ENCODE measurements at regions not wholly inside any gene's neighbourhood (a gene's known extent, or its start where the extent isn't known, plus 50 kb on each side); places are given as distances from the start of the nearest gene placed in this dataset.
"Not testable (repeated sequence)": the region's sequence is repeated elsewhere in the genome, so short reads cannot be mapped to it uniquely, and the experiment has no call there.

DNA sequence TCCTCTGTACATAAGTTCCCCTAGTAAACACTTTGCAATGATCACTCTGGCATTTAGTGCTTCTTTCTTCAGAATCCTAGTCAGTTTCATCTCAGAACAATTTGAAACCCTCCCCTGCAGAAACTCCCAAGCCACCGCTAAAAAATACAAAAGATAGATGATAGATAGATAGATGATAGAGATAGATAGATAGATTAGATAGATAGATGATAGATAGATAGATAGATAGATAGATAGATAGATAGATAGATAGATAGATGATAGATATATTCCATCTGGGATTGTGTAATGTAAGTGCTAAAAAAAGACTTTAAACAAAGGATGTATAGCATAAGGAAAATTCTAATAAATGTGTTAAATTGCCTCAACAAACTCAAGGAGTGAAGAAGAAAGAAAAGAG lies 212.6 kb upstream of the POGK start:
- DNase-seq (ENCODE audit: low read depth), result no peak

DNA sequence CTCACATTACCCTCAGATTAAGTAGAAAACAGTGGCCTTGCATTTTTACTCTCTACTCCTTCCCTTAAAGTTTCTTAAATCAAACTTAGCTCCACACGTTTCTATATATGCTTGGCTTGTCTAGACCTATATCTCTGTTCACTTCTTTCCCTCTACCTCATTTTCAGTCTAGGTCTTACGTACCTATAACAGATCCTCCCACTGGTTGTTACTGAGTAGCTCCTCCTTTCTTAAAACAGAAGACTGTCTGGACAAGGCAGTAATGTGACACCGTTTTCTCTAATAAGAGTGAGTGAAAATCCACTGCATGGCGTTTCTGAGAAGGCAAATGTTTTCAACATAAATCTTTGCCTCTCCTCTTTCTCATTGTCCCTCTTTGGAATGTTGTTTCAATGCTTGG lies 211.7 kb upstream of the POGK start:
- no peak for DNase-seq (ENCODE audit: low read depth)

DNA sequence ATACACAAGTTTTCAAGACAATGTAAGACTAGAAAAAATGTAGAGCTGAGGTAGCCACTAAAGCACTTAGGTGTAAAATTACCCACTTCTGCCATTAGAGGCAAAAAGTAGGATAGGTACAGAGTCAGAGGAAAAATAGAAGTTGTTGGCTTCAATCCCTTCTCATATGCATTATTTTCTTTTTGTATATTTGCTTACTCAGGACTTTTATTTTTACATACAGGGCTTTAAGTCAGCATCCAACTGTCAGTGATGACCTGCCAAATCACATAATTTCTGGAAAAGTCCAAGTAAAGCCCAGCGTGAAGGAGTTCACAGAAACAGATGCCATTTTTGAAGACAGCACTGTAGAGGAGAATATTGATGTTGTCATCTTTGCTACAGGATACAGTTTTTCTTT lies 211.0 kb upstream of the POGK start:
- DNase-seq (ENCODE audit: low read depth), result no peak

DNA sequence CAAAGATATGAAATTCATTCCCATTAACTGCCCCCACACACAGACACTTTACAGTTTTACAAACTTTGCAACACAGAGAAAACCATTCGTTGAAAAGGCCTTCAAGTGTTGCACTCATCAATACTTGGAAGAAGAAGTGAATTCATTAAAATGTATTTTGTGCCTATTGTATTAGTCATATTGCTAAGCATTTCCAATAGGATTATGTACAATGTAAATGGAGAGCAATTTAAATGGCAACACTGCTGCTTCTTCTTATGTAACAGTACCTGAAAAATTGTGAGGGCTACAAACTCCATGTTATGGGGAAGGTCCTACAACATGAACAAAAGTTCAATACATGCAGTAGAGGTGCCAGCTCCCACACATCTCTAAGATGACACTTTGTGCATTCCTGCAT lies 209.3 kb upstream of the POGK start:
- DNase-seq (ENCODE audit: low read depth), result no peak

DNA sequence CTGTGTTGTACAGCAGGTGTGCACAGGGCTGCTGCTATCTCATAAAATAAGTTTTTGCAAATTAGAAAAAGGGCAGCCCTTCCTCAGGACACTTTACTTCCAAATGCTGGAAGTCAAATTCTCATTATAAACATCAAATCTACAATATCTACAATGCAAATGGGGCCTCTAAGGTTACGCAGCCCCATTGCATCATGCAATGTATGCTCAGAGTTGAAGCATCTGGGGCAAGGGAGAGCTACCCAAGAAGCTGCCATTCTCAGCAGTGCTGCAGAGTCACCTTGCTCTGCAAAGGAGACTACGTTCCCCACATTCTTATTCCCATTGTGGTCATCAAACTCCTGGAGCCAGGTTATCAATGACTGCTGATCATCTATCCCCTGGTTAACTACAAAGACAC lies 208.9 kb upstream of the POGK start:
- DNase-seq (ENCODE audit: low read depth), result no peak

DNA sequence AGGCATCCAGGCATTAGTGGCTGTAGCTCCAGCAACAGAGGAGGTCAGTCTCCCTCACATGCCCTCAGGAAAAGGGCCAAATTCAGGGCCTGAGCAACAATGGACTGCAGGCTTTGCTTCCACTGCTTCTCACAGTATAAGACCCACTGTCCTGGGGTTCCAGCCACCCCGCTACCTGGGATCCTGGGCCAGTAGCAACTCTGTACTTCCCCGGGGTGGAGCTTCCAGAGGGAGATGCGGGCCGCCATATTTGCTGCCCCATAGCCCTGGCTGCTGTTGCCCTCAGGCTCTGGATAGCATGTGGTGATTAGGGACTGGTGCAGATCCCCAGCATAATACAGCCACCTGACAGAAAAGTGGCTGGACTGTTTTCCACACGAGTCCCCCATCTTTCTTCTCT lies 201.1 kb upstream of the POGK start:
- no peak for DNase-seq (ENCODE audit: low read depth)

DNA sequence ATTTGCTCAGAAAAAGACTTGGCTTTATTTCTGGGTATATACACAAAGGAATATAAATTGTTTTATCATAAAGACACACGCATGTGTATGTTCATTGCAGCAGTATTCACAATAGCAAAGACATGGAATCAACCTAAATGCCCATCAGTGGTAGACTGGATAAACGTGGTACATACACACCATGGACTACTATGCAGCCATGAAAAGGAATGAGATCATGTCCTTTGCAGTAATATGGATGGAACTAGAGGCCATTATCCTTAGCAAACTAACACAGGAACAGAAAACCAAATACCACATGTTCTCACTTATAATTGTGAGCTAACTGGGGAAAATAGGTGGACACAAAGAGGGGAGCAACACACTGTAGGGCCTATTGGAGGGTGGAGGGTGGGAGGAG lies 182.0 kb upstream of the POGK start:
- DNase-seq (ENCODE audit: low read depth), result not testable (repeated sequence)

DNA sequence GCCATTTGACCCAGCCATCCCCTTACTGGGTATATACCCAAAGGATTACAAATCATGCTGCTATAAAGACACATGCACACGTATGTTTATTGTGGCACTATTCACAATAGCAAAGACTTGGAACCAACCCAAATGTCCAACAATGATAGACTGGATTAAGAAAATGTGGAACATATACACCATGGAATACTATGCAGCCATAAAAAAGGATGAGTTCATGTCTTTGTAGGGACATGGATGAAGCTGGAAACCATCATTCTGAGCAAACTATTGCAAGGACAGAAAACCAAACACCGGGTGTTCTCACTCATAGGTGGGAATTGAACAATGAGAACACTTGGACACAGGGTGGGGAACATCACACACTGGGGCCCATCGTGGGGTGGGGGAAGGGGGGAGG lies 172.5 kb upstream of the POGK start:
- not testable (repeated sequence) for DNase-seq (ENCODE audit: low read depth)

DNA sequence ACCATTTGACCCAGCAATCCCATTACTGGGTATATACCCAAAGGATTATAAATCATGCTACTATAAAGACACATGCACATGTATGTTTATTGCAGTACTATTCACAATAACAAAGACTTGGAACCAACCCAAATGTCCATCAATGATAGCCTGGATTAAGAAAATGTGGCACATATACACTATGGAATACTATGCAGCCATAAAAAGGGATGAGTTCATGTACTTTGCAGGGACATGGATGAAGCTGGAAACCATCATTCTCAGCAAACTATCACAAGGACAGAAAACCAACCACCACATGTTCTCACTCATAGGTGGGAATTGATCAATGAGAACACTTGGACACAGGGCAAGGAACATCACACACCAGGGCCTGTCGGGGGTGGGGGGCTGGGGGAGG lies 171.7 kb upstream of the POGK start:
- not testable (repeated sequence) for DNase-seq (ENCODE audit: low read depth)

DNA sequence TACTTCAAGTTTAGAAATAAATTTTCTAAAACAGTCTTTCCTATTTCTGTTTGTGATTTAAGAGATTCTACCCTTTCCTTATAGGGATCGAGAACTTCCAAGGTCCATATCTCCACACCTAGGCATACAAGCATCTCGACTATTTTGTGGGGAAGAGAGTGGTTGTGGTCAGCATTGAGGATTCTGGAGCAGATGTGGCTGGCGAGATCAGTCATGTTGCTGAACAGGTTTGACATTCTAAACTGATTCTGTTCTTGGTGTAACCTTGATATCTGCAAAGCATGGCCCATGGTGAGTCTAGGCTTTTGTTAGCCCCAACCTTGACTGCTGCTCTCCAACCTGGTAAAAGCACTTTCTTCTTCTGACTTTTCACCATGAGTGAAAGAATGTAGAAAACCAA lies 167.6 kb upstream of the POGK start:
- no peak for DNase-seq (ENCODE audit: low read depth)

DNA sequence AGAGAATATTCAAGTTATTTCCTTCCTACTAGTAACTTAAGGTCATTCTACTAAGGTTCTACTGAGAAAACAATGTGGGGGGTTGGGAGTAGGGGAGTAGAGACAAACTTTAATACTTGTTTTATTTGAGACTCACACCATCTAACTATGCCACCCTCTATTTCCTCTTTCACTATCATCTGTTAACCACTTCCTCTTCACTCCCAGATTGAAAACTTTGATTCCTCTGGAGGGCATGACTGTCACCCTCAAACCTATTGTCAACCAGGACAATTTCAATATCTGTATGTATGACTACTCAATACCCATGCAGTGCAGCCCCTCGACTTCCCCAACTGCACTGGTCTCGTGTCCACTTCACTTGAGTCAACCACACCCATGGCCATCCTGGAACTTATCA lies 165.6 kb upstream of the POGK start:
- no peak for DNase-seq (ENCODE audit: low read depth)

DNA sequence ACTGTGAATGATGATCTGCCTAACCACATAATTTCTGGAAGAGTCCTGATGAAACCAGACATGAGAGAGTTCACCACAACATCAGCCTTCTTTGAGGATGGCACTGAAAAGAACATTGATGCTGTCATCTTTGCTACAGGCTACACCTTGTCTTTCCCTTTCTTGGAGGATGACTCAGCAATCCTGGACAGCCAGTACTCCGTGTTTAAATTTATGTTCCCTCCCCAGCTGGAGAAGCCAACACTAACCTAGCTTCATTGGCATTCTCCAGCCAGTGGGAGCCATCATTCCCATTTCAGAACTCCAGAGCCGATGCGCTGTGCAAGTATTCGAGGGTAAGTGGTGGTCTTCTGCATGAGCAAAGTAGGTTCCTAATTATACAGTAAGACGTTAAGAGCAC lies 164.1 kb upstream of the POGK start:
- DNase-seq (ENCODE audit: low read depth), result no peak

DNA sequence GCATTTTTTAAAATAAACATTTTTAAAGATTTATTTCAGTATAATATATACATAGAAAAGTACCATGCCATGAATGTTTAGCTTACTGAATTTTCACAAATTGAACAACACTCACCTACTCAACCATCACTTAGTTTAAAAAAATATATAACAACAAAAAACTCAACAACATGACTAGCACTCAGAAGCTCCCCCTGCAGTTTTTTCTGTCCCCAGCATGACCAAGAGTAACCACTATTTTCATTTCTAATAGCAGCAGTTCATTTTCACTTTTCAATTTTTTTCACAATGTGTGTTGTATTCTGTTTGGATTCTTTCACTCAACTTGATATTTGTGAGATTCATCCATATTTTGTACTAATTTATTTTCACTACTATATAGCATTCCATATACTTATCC lies 162.3 kb upstream of the POGK start:
- no peak for DNase-seq (ENCODE audit: low read depth)

DNA sequence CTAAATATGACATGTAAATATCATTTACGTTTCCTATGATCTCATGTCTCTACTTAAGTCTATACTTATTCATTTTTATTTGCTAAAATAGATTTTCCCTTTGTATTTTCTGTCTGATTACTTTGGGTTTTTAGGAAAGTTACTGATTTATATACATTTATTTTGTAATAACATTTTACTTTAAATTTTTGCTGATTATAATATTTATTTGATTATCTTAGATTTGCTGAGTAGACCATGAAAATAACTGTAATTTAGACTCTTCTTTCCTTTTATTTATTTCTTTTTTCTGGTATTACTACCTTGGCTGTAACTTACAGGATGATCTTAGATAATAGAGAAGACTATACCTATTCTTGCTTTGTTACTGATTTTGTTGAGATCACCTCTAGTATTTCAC lies 159.9 kb upstream of the POGK start:
- no peak for DNase-seq (ENCODE audit: low read depth)

DNA sequence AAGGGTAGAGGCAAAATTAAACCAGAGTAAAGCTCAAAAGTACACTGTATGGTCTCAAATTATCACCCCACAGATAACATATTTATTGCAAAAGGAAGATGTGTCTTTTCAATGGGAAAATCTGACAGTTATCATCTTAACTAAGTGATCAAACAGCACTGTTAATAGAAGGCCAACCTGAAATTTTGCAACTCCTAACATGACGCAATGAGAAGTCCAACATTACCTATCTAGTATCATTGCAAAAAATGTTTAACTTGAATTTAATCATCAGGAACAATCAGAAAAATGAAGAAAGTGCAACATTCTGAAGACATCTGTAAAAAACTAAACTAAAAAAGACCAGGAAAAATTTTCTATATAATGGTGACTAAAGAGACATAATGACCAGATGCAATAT lies 156.7 kb upstream of the POGK start:
- DNase-seq (ENCODE audit: low read depth), result no peak

DNA sequence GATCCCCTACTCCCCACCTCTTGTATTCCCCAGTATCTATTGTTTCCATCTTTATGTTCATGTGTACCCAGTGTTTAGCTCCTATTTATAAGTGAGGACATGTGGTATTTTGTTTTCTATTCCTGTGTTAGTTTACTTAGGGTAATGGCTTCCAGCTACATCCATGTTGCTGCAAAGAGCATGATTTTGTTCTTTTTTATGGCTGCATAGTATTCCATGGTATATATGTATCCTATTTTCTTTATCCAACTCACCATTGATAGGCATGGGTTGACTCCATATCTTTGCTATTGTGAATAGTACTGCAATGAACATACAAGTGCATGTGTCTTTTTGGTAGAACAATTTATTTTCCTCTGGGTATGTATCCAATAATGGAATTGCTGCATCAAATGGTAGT lies 154.6 kb upstream of the POGK start:
- not testable (repeated sequence) for DNase-seq (ENCODE audit: low read depth)

DNA sequence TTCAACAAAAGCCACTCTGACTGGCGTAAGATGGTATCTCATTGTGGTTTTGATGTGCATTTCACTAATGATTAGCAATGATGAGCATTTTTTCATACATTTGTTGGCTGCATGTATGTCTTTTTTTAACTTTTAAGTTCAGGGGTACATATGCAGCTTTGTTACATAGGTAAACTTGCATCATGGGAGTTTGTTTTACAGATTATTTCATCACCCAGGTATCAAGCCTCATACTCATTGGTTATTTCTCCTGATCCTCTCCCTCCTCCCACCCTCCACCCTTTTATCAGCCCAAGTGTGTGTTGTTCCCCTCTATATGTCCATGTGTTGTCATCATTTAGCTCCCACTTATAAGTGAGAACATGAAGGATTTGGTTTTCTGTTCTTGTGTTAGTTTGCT lies 154.1 kb upstream of the POGK start:
- no peak for DNase-seq (ENCODE audit: low read depth)

DNA sequence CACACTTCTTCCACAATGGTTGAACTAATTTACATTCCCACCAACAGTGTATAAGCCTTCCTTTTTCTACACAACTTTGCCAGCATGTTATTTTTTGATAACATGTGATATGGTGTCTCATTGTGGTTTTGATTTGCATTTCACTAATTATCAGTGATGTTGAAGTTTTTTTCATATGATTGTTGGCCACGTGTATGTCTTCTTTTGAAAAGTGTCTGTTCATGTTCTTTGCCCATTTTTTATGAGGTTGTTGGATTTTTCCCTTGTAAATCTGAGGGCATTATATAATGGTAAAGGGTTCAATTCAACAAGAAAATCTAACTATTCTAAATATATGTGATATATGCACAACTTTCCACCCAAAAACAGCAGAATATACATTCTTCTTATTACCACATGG lies 153.4 kb upstream of the POGK start:
- DNase-seq (ENCODE audit: low read depth), result not testable (repeated sequence)

DNA sequence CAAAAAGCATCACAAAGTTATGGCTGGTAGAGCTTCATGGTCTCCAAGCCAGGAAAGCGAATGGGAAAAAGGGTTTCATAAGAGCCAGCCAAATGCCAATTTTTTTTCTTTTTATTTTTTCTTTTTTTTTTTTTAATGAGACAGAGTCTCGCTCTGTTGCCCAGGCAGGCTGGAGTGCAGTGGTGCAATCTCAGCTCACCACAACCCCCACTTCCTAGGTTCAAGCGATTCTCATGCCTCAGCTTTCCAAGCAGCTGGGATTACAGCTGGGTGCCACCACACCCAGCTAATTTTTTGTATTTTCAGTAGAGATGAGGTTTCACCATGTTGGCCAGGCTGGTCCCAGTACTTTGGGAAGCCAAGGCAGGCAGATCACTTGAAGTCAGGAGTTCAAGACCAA lies 148.7 kb upstream of the POGK start:
- DNase-seq (ENCODE audit: low read depth), result not testable (repeated sequence)

DNA sequence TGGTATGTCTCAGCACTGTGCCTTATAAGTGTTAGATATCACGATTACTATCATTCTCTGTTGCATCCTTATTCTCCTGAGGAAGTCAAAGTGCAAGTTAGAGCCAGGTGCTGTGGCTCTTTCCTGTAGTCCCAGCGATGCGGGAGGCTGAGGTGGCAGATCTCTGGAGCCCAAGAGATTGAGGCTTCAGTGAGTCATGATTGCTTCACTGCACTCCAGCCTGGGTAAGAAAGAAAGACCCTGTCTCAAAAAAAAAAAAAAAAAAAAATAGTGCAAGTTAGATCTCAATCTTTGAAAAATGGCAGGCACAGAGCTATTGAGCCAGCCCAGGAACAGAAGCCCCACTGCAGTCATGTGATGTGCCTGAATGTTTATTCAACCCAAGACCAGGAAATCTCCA lies 147.8 kb upstream of the POGK start:
- DNase-seq (ENCODE audit: low read depth), result no peak

DNA sequence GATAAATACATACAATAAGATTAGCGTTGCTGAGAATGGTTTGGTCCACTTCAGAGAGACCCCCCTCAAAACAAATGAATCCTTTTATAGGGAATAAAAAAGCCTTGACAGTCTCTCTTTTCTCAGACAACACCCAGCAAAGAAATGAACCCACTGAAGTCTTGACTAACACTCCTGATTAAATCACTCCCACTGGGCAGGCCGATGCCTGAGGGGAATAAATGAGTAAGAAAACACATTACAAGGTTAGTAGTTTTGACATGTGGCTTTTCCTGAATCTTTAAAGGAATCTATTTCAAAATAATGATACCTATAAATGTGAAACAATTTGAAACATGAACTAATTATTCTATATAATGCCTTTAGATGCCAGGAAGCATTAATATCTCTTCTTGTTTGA lies 146.9 kb upstream of the POGK start:
- no peak for DNase-seq (ENCODE audit: low read depth)

DNA sequence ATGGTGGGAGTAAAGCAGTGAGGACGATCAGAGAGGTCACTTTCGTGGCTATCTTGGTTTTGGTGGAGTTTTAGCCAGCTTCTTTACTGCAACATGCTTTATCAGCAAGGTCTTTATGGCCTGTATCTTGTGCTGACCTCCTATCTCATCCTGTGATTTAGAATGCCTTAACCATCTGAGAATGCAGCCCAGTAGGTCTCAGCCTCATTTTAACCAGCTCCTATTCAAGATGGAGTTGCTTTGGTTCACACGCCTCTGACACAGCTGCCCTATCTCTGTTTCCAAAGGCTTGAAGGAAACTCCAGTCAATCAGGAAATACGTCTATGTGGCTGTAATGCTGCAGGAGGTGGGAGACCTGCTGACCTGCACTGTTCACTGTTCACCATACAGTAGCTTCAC lies 146.1 kb upstream of the POGK start:
- DNase-seq (ENCODE audit: low read depth), result no peak

DNA sequence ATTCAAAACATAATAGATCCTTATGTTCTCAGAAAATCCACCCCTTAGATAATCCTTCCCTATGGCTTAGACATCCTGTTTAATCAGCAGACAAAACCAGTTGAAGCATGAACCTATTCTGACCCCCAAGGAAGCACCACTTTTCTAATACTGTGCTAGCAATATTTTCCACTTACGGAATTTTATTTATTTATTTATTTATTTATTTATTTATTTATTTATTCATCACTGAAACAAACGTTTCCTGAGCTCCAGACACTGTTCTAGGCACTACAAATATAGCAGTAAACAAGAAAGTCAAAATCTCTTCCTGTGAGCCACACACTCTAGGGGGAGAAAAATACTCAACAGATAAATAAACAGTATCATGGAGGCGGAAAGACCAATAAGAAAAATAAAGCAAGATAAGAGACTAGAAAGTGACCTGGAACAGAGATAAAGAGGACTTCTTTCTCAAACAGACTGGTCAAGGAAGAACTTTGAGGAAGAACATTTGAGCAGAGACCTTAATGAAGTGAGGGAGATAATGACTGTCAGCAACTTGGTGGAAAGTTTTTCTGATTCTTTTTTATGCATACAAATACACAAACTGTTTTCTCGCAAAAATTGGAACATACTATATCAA lies 145.5 kb upstream of the POGK start:
- DNase-seq (ENCODE audit: low read depth), result no peak

DNA sequence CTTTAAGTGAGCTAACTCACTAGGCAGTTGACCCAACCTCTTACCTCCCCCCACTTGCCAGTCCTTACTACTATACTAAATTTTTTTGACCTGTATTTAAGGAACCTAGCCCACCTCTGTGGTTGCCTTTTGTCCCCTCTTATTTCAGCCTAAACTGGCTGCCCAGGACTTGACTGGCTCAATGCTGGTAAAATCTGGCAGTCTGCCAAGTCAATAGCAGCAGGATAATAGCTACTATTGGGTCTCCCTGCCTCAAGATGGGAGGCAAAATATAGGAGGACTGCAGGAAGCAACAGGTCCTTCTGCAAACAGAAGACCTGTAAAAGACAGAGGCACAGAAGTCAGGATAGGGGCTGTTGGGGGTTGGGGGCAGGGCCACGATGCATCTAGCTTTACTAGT lies 144.2 kb upstream of the POGK start:
- DNase-seq (ENCODE audit: low read depth), result no peak

DNA sequence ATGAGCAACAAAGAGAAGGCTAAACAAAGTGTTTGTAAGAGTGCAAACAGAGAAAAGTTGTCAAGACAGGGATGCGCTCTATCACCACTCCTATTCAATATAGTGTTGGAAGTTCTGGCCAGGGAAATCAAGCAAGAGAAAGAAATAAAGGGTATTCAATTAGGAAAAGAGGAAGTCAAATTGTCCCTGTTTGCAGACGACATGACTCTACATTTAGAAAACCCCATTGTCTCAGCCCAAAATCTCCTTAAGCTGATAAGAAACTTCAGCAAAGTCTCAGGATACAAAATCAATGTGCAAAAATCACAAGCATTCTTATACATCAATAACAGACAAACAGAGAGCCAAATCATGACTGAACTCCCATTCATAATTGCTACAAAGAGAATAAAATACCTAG lies 143.4 kb upstream of the POGK start:
- DNase-seq (ENCODE audit: low read depth), result not testable (repeated sequence)
